ENCODE measurements at regions not wholly inside any gene's neighbourhood (a gene's known extent, or its start where the extent isn't known, plus 50 kb on each side); places are given as distances from the start of the nearest gene placed in this dataset.

GRCh38 chr3:31022716-31023115, 128.3 kb upstream of the GADL1 start:
- TF ChIP-seq POLR2A (IDR thresholded peaks at IDR 0.05) = no peak
- TF ChIP-seq, protein P1, sequence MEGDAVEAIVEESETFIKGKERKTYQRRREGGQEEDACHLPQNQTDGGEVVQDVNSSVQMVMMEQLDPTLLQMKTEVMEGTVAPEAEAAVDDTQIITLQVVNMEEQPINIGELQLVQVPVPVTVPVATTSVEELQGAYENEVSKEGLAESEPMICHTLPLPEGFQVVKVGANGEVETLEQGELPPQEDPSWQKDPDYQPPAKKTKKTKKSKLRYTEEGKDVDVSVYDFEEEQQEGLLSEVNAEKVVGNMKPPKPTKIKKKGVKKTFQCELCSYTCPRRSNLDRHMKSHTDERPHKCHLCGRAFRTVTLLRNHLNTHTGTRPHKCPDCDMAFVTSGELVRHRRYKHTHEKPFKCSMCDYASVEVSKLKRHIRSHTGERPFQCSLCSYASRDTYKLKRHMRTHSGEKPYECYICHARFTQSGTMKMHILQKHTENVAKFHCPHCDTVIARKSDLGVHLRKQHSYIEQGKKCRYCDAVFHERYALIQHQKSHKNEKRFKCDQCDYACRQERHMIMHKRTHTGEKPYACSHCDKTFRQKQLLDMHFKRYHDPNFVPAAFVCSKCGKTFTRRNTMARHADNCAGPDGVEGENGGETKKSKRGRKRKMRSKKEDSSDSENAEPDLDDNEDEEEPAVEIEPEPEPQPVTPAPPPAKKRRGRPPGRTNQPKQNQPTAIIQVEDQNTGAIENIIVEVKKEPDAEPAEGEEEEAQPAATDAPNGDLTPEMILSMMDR (IDR thresholded peaks at IDR 0.05) = no peak

All from Peyer's patch (tissue), 4 donors.